ENCODE measurements at regions not wholly inside any gene's neighbourhood (a gene's known extent, or its start where the extent isn't known, plus 50 kb on each side); places are given as distances from the start of the nearest gene placed in this dataset.

GRCh38 chr11:129591527-129591926, 215.9 kb downstream of the BARX2 start:
- Histone ChIP-seq H3K27me3 (ENCODE audit: insufficient read depth, low read depth) (no peaks in the 10 kb centered on the region), H3K27ac (no peak overlapping the region), H3K9me2 (ENCODE audit: insufficient read depth) (no peaks in the 10 kb centered on the region; the same call in 1 of the 2 replicates), H3K36me3 (ENCODE audit: low read depth) (no peaks in the 10 kb centered on the region), H3K9me3 (ENCODE audit: insufficient read depth, low read depth) (no peaks in the 10 kb centered on the region; the same call in 1 of the 2 replicates), H2AFZ (no peak overlapping the region), H3F3A (ENCODE audit: insufficient read depth, low read depth) (no peaks in the 10 kb centered on the region), H3K4me2 (no peak overlapping the region), H3K4me3 (no peak overlapping the region), H3K79me2 (ENCODE audit: low read depth) (no peaks in the 10 kb centered on the region), H3K4me1 (replicated peaks; ENCODE audit: insufficient read depth) (peaks cover 15% of the 10 kb centered on the region), H4K20me1 (ENCODE audit: insufficient read depth) (no peaks in the 10 kb centered on the region)
- POLR2A ChIA-PET (ENCODE audit: unreplicated experiment), result interaction anchor here (0.6 kb wide), 1 partner anchor 130 kb away, joined by 4 read pairs; no protein-coding TSS in a partner anchor
- no TSS peak for BruUV-seq (replicated peaks)
- intact Hi-C loops (cut with micrococcal nuclease; ENCODE audit: unreplicated experiment), result loop anchor here (5.0 kb wide), 2 partner anchors 146 to 214 kb away; partner anchors contain the start of gene BARX2
- no peak for TF ChIP-seq EZH2 (IDR thresholded peaks at IDR 0.05; ENCODE audit: low read depth)
- CTCF ChIA-PET, result no interaction called here
- DNase-seq, result no peak

GRCh38 chr11:129592191-129592590, 216.5 kb downstream of the BARX2 start:
- H3K27me3 ChIP-seq (ENCODE audit: insufficient read depth, low read depth), result no peaks in the 10 kb centered on the region
- H4K20me1 ChIP-seq (ENCODE audit: insufficient read depth), result no peaks in the 10 kb centered on the region
- TF ChIP-seq CTCF (conservative IDR thresholded peaks at IDR 0.05) (no peak), EZH2 (IDR thresholded peaks at IDR 0.05; ENCODE audit: low read depth) (no peak)
- peaks cover 15% of the 10 kb centered on the region for H3K4me1 ChIP-seq (replicated peaks; ENCODE audit: insufficient read depth)
- no TSS peak for BruUV-seq (replicated peaks)
- H2AFZ ChIP-seq, result no peak overlapping the region
- no peaks in the 10 kb centered on the region for H3F3A ChIP-seq (ENCODE audit: insufficient read depth, low read depth)
- H3K9me3 ChIP-seq (ENCODE audit: insufficient read depth, low read depth), result no peaks in the 10 kb centered on the region; the same call in 1 of the 2 replicates
- no peaks in the 10 kb centered on the region for H3K36me3 ChIP-seq (ENCODE audit: low read depth)
- H3K79me2 ChIP-seq (ENCODE audit: low read depth), result no peaks in the 10 kb centered on the region
- intact Hi-C loops (cut with micrococcal nuclease; ENCODE audit: unreplicated experiment), result loop anchor here (5.0 kb wide), 2 partner anchors 145 to 215 kb away; partner anchors contain the start of gene BARX2
- no peak for DNase-seq
- no peak overlapping the region for H3K27ac ChIP-seq
- ChIA-PET POLR2A (ENCODE audit: unreplicated experiment) (no interaction called here), CTCF (no interaction called here)
- no peak overlapping the region for H3K4me2 ChIP-seq
- H3K4me3 ChIP-seq, result no peak overlapping the region
- H3K9me2 ChIP-seq (ENCODE audit: insufficient read depth), result no peaks in the 10 kb centered on the region; the same call in 1 of the 2 replicates

- ChIA-PET POLR2A (ENCODE audit: unreplicated experiment) (interaction anchor here (0.6 kb wide), 1 partner anchor 158 kb away, joined by 3 read pairs; no protein-coding TSS in a partner anchor), CTCF (no interaction called here)
- H4K20me1 ChIP-seq (ENCODE audit: insufficient read depth), result no peaks in the 10 kb centered on the region
- no peak overlapping the region for H3K4me3 ChIP-seq
- intact Hi-C loops (cut with micrococcal nuclease; ENCODE audit: unreplicated experiment), result loop anchor here (5.0 kb wide), 2 partner anchors 144 to 216 kb away; partner anchors contain the start of gene BARX2
- DNase-seq, result peak; percentile 69 to 91
- H3K4me1 ChIP-seq (replicated peaks; ENCODE audit: insufficient read depth), result peaks cover 15% of the 10 kb centered on the region
- no peaks in the 10 kb centered on the region for H3F3A ChIP-seq (ENCODE audit: insufficient read depth, low read depth)
- TF ChIP-seq CTCF (conservative IDR thresholded peaks at IDR 0.05) (no peak), EZH2 (IDR thresholded peaks at IDR 0.05; ENCODE audit: low read depth) (no peak)
- no peak overlapping the region for H2AFZ ChIP-seq
- H3K4me2 ChIP-seq, result peak overlapping the region; percentile 3; the same call in 1 of the 2 replicates
- no peak overlapping the region for H3K27ac ChIP-seq
- H3K36me3 ChIP-seq (ENCODE audit: low read depth), result no peaks in the 10 kb centered on the region
- H3K9me3 ChIP-seq (ENCODE audit: insufficient read depth, low read depth), result no peaks in the 10 kb centered on the region
- H3K9me2 ChIP-seq (ENCODE audit: insufficient read depth), result no peaks in the 10 kb centered on the region; the same call in 1 of the 2 replicates
- no peaks in the 10 kb centered on the region for H3K27me3 ChIP-seq (ENCODE audit: insufficient read depth, low read depth)
- H3K79me2 ChIP-seq (ENCODE audit: low read depth), result no peaks in the 10 kb centered on the region
- BruUV-seq (replicated peaks), result no TSS peak
These were observed 217.4 kb downstream of the BARX2 start for GRCh38 chr11:129593098-129593497.
